HG02870 (cell line): ENCODE measurements at regions not wholly inside any gene's neighbourhood (a gene's known extent, or its start where the extent isn't known, plus 50 kb on each side); places are given as distances from the start of the nearest gene placed in this dataset.

ENCODE experiments used
- ATAC-seq: cut with Tn5 transposase; IDR thresholded peaks from one replicate; pipeline ENCODE4 v1.9.1; 2021; ENCODE audit warnings: mild to moderate bottlenecking, moderate library complexity; ENCODE audit not compliant: unreplicated experiment

- ATAC-seq = no peak
Measured at GRCh38 chr6:167672738-167673137, 154.0 kb upstream of the AFDN start.

GRCh38 chr6:167673946-167674345 is 152.8 kb upstream of the AFDN start:
- ATAC-seq = no peak

- no peak for ATAC-seq
Measured at GRCh38 chr6:167674486-167674885, 152.2 kb upstream of the AFDN start.

- ATAC-seq = no peak
Measured at GRCh38 chr6:167676000-167676665, 150.6 kb upstream of the AFDN start.

- ATAC-seq = no peak
Measured at GRCh38 chr6:167676666-167677421, 149.9 kb upstream of the AFDN start.

- no peak for ATAC-seq
Measured at GRCh38 chr6:167677422-167677789, 149.3 kb upstream of the AFDN start.

- ATAC-seq = no peak
Measured at GRCh38 chr6:167678102-167679101, 148.3 kb upstream of the AFDN start.

- no peak for ATAC-seq
Measured at GRCh38 chr6:167679122-167679736, 147.5 kb upstream of the AFDN start.

- ATAC-seq = no peak
Measured at GRCh38 chr6:167679790-167680604, 146.7 kb upstream of the AFDN start.

- ATAC-seq = no peak
Measured at GRCh38 chr6:167680605-167681149, 146.0 kb upstream of the AFDN start.

GRCh38 chr6:167682125-167682524 is 144.6 kb upstream of the AFDN start:
- ATAC-seq = no peak

GRCh38 chr6:167682546-167683027 is 144.1 kb upstream of the AFDN start:
- no peak for ATAC-seq

GRCh38 chr6:167683028-167683862 is 143.5 kb upstream of the AFDN start:
- no peak for ATAC-seq

GRCh38 chr6:167684276-167685104 is 142.2 kb upstream of the AFDN start:
- ATAC-seq = no peak

- no peak for ATAC-seq
Measured at GRCh38 chr6:167685654-167686053, 141.1 kb upstream of the AFDN start.

- no peak for ATAC-seq
Measured at GRCh38 chr6:167686204-167686893, 140.4 kb upstream of the AFDN start.

GRCh38 chr6:167687116-167687725 is 139.5 kb upstream of the AFDN start:
- no peak for ATAC-seq
